ENCODE measurements at regions not wholly inside any gene's neighbourhood (a gene's known extent, or its start where the extent isn't known, plus 50 kb on each side); places are given as distances from the start of the nearest gene placed in this dataset.

DNA sequence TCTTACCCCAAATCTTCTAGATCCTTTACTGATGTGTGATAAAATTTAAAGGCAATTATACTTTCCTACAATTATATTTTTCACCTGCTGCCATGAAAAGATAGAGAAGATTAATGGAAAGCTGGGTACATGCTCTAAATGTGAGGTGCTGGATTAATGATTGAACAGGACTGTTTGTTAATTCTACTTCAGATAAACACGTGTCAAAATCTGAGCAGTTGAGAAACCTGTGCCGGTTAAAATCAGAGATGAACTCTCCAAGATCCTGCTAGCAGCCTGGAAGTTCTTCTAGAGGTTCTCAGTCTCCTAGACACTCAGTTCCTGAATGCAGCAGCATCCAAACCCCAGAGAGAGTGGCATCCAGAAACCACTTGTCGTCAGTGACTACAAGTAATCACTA, 69.2 kb downstream of the INHBA start:
- no peak for DNase-seq

DNA sequence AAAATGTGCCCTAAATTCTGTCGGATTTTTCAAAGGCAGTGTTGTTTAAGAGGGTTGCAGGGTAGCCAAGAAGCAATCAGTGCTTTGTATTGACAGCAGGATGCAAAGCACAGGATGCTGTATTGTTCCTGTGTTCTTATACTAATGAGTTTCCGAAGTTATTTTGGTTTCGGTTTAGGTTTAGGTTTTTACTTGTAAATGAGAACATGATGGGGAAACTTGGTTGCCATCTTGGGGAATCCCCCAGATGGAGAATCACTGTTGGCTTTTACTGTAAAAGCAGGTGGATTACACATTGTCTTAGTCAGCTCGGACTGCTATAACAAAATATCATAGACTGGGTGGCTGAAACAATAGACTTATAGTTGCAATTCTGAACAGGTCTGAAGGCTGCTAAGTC, 72.1 kb downstream of the INHBA start:
- DNase-seq, result peak; percentile 3 to 9

DNA sequence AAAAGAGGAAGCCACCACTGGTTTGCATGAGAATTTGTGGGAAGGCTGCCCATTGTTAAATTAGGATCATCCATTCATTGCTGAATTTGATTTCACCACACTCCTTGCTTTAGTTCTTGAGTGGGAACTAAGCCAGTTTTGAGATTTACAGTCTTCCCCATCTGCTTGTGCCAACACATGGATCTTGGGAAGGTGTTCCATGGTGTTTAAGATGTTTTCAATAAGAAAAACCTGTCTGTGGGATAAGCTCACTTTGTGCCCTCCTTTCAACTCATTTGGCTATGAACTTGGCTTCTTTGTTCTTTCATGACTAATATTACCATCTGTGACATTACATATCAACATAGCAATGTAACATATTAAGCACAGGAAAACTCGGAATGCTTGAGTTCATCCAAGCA, 73.2 kb downstream of the INHBA start:
- DNase-seq, result no peak

DNA sequence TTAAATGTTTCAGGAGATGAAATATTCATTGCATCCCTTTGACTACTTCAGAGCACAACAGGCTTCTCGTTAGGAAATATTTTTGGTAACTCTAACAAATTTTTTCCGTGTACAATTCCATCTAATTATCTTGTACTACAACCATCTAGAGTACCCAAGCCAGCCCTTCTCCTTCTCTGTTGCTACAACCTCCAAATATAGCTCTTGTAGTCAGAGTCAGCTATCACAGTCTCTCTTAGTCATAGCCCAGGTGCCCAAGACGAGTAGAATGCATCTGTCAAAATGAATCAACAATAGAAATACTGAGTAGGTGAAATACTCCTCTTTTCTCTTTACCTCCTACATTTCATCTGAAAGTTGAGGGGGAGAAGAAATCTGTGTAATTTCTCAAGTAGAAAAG, 74.0 kb downstream of the INHBA start:
- DNase-seq, result no peak

DNA sequence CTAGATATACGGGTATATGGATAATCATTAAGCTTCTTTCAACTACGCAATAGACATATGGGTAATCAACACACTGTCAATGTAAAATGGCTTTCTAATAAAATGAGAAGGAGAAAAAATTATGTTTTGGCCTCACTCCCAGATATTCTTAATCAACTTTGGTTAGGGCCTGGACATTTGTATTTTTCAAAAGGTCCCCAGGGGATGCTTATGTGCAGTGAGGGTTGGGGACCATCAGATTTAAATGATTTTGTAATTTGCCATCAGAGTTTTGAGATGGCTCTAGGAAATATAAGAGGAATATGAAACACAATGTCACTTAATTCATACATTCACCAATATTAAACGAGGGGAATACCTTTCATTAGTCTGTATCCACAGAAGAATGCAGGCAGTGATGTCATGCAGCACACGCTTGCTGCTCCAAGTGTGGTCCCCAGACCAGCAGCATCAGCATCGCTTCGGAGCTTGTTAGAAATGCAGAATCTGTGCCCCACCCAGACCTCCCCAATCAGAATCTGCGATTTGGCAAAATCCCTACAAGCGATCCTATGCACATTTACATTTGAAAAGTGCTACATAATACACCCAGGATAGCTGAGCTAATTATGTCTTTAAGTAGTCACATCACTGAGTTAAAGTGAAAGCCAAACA, 75.1 kb downstream of the INHBA start:
- no peak for DNase-seq

- DNase-seq, result no peak
Observed at GRCh38 chr7:41624818-41625217, 78.1 kb downstream of the INHBA start.

DNA sequence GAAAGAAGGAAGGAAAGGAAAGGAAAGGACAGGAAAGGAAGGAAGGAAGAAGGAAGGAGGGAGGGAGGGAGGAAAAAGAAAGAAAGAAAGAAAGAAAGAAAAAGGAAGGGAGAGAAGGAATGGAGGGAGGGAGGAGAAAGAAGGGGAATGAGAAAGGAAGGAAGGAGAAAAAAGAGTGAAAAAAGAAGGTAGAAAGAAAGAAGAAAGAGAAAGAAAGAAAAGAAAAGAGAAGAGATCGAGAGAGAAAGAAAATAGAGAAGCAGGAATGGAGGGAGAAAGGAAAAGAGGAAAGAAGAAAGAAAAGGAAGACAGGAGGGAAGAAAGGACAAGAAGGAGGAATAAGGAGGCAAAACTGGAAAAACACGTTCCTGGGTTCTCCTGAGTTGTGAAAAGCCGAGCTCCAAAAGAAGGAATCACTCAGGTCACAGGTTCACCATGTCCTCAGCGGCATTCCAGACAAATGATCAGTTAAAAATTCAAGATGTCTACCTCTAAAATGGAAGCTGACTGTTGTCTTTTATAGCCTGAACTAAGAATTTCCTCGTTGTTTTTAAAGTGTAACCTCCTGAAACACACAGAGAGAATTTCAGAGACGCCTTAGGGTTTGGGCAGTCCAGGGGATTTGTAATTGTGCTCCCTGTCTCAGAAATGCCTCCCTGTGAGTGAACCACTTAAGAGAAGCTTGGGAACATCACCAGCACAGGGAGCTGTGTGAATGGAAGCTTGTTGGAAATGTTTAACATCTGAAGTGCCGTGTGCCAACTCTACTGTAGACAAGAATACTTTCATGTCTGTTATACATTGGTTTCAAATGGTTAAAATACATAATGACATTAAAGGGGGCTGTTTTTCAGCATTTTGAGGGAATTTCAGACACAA, 80.7 kb downstream of the INHBA start:
- DNase-seq, result no peak

DNA sequence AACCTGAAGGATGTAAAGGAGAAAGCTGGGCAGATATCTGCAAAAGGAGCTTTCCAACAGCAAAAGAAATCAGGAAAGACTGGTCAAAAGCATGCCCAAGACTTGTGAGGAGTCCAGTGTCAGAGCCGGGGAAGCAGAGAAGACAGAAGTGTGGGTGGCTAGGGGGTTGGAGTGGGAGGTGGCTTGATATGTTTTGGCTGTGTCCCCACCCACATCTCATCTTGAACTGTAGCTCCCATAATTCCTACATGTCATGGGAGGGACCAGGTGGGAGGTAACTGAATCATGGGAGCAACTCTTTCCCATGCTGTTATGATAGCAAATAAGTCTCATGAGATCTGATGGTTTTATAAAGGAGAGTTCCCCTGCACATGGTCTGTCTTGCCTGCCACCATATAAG, 84.9 kb downstream of the INHBA start:
- no peak for DNase-seq

DNA sequence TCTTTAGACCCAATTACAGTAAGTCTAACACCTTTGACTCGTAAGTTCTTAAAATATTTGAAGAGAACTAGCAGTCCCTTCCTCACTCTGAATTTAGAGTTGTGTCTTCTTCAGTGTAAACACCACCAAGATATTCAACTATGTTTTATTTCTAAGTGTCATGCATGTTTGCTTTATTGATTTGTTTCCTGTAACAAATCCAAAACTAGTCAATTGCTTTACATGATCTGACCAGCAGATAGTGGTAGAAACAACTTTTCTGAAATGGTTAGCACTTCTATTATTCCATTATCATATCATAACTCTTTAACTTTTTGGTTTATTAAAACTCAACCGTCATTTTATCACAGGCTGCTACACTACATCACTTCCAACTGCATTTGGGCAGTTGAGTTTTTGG, 90.1 kb downstream of the INHBA start:
- DNase-seq, result no peak

DNA sequence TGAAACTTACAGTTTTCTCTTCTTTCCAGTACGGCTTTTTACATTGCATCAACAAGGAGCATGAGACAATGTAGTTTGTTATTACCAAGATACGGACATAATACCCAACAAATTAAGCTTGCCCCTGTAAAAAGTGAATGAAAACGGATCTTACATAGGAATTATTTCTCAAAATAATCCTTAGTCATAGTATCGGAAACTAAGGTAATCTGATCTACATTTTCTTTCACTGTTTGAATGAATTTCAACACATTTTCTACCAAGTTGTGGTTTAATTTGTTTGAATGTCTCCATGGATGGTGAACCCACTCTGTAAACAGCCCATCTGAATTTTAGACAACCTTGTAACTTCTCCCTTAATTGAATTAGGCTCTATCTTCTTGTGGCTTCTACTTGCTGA, 90.5 kb downstream of the INHBA start:
- DNase-seq, result no peak

DNA sequence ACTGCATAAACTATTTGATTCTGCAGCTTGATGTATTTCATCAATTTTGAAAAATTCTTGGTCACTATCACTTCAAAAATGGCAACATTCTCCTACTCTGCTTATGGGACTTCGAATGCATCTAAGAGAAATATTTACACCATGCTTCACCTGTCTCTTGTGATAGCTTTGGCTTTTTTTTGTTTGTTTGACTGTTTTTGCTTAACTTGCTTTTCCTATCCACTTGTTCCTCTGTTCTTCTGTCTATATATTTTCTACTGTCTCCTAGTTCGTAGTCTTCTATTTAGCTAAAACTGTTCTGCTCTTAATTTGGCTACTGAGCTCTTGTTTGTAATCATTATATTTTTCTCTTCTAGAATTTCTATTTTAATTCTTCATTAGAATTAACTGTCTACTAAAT, 94.4 kb downstream of the INHBA start:
- no peak for DNase-seq

GRCh38 chr7:41603985-41604384, 98.9 kb downstream of the INHBA start:
- no peak for DNase-seq

- no peak for DNase-seq
Observed at GRCh38 chr7:41599760-41600159, 103.1 kb downstream of the INHBA start.

DNA sequence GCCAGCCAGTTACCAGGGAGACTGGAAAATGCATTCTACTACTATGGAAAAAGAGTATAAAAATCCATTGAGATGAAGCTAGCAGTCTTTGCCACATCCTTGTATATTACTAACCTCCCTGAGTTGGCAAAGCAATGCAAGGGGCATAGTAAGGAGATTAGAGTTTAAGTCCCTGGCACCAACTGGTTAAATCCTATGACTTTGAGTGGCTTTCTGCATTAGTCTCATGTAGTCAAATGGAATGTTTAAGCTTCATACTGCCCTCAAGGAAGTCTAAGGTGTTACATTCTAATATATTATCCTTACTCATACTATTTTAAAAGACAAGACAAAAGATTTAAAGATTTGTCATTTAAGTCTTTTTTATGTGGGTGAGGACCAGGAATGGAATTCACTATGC, 110.1 kb downstream of the INHBA start:
- DNase-seq, result no peak

GRCh38 chr7:41592236-41592635, 110.7 kb downstream of the INHBA start:
- peak; percentile 33 to 56 for DNase-seq

GRCh38 chr7:41590986-41591385, 111.9 kb downstream of the INHBA start:
- no peak for DNase-seq

GRCh38 chr7:41588341-41588740, 114.5 kb downstream of the INHBA start:
- DNase-seq, result no peak

DNA sequence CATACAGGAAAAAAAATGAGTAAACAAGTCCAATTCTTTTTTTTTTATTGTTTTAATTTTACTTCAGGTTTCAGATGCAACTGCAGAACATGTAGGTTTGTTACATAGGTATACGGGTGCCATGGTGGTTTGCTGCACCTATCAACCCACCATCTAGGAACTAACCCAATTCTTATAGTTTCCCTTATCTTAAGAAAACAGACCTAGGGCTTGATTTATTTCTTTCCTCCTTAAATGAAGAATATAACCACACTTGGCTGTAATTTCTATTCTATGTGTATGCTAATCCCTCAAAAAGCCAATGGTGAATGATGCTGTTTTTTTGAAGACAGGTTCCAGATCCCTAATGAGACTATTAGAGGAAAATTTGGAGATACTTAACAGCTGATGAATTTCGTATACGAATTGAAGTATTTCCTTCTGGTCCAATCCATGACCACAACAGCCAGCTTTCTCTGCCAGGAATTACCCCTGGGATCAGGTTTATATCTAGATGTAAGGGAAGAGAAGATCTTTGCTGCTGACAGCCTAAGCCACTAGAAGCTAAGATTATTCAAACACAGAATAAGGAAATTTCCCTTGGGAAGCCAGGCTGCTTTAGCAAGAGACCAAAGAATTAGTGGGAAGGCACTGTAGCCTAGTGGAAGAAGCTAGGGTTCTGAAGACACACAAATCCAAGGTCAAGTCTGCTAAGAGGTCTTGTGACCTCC, 115.8 kb downstream of the INHBA start:
- DNase-seq, result no peak

- peak; percentile 56 to 68 for DNase-seq
Observed at GRCh38 chr7:41584746-41585145, 118.1 kb downstream of the INHBA start.

DNA sequence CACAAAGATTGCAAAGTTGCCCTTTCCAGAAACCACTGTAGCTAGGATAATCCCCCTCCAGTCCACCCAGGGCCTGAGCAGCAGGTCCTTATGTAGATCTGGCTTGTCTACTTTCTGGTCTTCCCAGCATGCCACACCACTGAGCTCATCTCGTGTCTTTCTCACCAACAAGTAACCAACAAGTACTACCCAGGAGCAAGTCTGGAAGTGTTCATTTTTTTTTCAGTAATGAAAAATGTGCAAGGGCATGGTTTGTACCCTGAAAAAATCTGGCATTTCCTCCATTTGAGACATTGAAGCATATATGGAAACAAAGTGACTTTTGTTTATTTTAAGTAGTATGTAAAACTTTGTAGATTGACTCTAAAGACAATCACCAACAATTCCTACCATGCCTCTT, 120.8 kb downstream of the INHBA start:
- no peak for DNase-seq

DNA sequence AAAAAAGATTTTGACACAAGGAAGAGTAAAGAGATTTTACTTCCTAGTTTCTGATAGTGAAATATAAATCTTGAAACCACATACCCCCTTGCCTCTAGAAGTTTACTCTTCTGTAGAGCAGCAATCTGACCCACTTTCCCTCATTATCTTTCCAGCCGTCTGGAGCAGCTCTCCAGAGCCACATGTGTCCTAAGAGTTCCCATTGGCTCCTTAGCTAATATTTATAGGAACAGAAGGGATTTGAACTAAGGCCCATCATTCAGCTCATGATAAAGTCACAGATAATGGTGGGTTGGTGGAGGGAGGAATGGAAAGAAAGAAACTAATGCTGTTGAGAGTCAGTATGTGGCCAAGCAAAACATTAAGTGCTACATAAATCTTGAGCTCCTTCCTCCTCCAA, 121.8 kb downstream of the INHBA start:
- DNase-seq, result no peak

- no peak for DNase-seq
Observed at GRCh38 chr7:41579961-41580935, 122.6 kb downstream of the INHBA start.

GRCh38 chr7:41578700-41579099, 124.2 kb downstream of the INHBA start:
- no peak for DNase-seq
